ENCODE measurements at regions not wholly inside any gene's neighbourhood (a gene's known extent, or its start where the extent isn't known, plus 50 kb on each side); places are given as distances from the start of the nearest gene placed in this dataset.

GRCh38 chr7:8965177-8965576, 531.8 kb downstream of the NXPH1 start:
- H3K4me3 ChIP-seq (ENCODE audit: low read depth, low read length), result no peak overlapping the region
- TF ChIP-seq CTCF (conservative IDR thresholded peaks at IDR 0.05; ENCODE audit: low read depth, low read length), result no peak
- DNase-seq (ENCODE audit: low read depth), result no peak

GRCh38 chr7:8973601-8974000, 540.2 kb downstream of the NXPH1 start:
- H3K4me3 ChIP-seq (ENCODE audit: low read depth, low read length), result no peak overlapping the region
- DNase-seq (ENCODE audit: low read depth), result no peak
- no peak for TF ChIP-seq CTCF (conservative IDR thresholded peaks at IDR 0.05; ENCODE audit: low read depth, low read length)

GRCh38 chr7:8975681-8976080, 542.3 kb downstream of the NXPH1 start:
- no peak for DNase-seq (ENCODE audit: low read depth)
- no peak overlapping the region for H3K4me3 ChIP-seq (ENCODE audit: low read depth, low read length)
- TF ChIP-seq CTCF (conservative IDR thresholded peaks at IDR 0.05; ENCODE audit: low read depth, low read length), result no peak

GRCh38 chr7:8982338-8982992, 549.1 kb downstream of the NXPH1 start:
- no peak for DNase-seq (ENCODE audit: low read depth)

GRCh38 chr7:8985255-8985654, 551.8 kb downstream of the NXPH1 start:
- H3K4me3 ChIP-seq (ENCODE audit: low read depth, low read length), result no peak overlapping the region
- no peak for DNase-seq (ENCODE audit: low read depth)
- no peak for TF ChIP-seq CTCF (conservative IDR thresholded peaks at IDR 0.05; ENCODE audit: low read depth, low read length)

More at GRCh38 chr7:8982338-8982992, 549.1 kb downstream of the NXPH1 start:
- no peak for TF ChIP-seq CTCF (conservative IDR thresholded peaks at IDR 0.05; ENCODE audit: low read depth, low read length)
- no peak overlapping the region for H3K4me3 ChIP-seq (ENCODE audit: low read depth, low read length)

GRCh38 chr7:8988267-8988666, 554.9 kb downstream of the NXPH1 start:
- TF ChIP-seq CTCF (conservative IDR thresholded peaks at IDR 0.05; ENCODE audit: low read depth, low read length), result no peak
- H3K4me3 ChIP-seq (ENCODE audit: low read depth, low read length), result no peak overlapping the region
- no peak for DNase-seq (ENCODE audit: low read depth)

- H3K4me3 ChIP-seq (ENCODE audit: low read depth, low read length), result no peak overlapping the region
- no peak for TF ChIP-seq CTCF (conservative IDR thresholded peaks at IDR 0.05; ENCODE audit: low read depth, low read length)
- DNase-seq (ENCODE audit: low read depth), result no peak
These were observed 557.8 kb downstream of the NXPH1 start for GRCh38 chr7:8991159-8991558.

All from choroid plexus epithelial cell (primary cell).